H1 (cell line): ENCODE measurements at regions not wholly inside any gene's neighbourhood (a gene's known extent, or its start where the extent isn't known, plus 50 kb on each side); places are given as distances from the start of the nearest gene placed in this dataset.

Experiments
- BACH1 ChIP-seq: IDR thresholded peaks from 2 replicates; pipeline ENCODE4 v1.6.1; 2012; ENCODE audit warnings: low read length, improper control_type of control experiment
- GABPA ChIP-seq: IDR thresholded peaks from 2 replicates; pipeline ENCODE4 v1.6.1; 2011; ENCODE audit warnings: mild to moderate bottlenecking, low read length, moderate library complexity, borderline replicate concordance; ENCODE audit not compliant: insufficient read depth
- TBP ChIP-seq: IDR thresholded peaks from 2 replicates; pipeline ENCODE4 v1.6.1; 2011; ENCODE audit warnings: low read depth, low read length, improper control_type of control experiment
- TF ChIP-seq, protein P1 (sequence below): fragments of 300-600 bp; sonication (generic); IDR thresholded peaks from 2 replicates; pipeline ENCODE4 v1.7.1; 2012; ENCODE audit warnings: low read length, moderate library complexity, mild to moderate bottlenecking, inconsistent platforms; ENCODE audit not compliant: insufficient replicate concordance

DNA sequence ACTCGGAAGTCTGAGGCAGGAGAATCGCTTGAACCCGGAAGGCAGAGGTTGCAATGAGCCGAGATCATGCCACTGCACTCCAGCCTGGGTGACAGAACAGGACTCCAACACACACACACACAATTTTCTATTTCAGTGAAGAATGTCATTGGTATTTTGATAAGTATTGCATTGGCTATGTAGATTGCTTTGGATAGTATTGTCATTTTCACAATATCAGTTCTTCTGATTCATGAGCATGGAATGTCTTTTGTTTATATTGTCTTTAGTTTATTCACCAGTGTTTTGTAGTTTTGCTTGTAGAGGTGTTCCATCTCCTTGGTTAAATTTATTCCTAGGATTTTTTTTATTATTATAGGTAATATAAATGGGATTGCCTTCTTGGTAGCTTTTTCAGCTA lies 693.4 kb upstream of the SYT4 start (continued):
- TF ChIP-seq, protein P1, sequence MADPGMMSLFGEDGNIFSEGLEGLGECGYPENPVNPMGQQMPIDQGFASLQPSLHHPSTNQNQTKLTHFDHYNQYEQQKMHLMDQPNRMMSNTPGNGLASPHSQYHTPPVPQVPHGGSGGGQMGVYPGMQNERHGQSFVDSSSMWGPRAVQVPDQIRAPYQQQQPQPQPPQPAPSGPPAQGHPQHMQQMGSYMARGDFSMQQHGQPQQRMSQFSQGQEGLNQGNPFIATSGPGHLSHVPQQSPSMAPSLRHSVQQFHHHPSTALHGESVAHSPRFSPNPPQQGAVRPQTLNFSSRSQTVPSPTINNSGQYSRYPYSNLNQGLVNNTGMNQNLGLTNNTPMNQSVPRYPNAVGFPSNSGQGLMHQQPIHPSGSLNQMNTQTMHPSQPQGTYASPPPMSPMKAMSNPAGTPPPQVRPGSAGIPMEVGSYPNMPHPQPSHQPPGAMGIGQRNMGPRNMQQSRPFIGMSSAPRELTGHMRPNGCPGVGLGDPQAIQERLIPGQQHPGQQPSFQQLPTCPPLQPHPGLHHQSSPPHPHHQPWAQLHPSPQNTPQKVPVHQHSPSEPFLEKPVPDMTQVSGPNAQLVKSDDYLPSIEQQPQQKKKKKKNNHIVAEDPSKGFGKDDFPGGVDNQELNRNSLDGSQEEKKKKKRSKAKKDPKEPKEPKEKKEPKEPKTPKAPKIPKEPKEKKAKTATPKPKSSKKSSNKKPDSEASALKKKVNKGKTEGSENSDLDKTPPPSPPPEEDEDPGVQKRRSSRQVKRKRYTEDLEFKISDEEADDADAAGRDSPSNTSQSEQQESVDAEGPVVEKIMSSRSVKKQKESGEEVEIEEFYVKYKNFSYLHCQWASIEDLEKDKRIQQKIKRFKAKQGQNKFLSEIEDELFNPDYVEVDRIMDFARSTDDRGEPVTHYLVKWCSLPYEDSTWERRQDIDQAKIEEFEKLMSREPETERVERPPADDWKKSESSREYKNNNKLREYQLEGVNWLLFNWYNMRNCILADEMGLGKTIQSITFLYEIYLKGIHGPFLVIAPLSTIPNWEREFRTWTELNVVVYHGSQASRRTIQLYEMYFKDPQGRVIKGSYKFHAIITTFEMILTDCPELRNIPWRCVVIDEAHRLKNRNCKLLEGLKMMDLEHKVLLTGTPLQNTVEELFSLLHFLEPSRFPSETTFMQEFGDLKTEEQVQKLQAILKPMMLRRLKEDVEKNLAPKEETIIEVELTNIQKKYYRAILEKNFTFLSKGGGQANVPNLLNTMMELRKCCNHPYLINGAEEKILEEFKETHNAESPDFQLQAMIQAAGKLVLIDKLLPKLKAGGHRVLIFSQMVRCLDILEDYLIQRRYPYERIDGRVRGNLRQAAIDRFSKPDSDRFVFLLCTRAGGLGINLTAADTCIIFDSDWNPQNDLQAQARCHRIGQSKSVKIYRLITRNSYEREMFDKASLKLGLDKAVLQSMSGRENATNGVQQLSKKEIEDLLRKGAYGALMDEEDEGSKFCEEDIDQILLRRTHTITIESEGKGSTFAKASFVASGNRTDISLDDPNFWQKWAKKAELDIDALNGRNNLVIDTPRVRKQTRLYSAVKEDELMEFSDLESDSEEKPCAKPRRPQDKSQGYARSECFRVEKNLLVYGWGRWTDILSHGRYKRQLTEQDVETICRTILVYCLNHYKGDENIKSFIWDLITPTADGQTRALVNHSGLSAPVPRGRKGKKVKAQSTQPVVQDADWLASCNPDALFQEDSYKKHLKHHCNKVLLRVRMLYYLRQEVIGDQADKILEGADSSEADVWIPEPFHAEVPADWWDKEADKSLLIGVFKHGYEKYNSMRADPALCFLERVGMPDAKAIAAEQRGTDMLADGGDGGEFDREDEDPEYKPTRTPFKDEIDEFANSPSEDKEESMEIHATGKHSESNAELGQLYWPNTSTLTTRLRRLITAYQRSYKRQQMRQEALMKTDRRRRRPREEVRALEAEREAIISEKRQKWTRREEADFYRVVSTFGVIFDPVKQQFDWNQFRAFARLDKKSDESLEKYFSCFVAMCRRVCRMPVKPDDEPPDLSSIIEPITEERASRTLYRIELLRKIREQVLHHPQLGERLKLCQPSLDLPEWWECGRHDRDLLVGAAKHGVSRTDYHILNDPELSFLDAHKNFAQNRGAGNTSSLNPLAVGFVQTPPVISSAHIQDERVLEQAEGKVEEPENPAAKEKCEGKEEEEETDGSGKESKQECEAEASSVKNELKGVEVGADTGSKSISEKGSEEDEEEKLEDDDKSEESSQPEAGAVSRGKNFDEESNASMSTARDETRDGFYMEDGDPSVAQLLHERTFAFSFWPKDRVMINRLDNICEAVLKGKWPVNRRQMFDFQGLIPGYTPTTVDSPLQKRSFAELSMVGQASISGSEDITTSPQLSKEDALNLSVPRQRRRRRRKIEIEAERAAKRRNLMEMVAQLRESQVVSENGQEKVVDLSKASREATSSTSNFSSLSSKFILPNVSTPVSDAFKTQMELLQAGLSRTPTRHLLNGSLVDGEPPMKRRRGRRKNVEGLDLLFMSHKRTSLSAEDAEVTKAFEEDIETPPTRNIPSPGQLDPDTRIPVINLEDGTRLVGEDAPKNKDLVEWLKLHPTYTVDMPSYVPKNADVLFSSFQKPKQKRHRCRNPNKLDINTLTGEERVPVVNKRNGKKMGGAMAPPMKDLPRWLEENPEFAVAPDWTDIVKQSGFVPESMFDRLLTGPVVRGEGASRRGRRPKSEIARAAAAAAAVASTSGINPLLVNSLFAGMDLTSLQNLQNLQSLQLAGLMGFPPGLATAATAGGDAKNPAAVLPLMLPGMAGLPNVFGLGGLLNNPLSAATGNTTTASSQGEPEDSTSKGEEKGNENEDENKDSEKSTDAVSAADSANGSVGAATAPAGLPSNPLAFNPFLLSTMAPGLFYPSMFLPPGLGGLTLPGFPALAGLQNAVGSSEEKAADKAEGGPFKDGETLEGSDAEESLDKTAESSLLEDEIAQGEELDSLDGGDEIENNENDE, result no peak
- TF ChIP-seq BACH1, result no peak
- no peak for TF ChIP-seq GABPA
- no peak for TF ChIP-seq TBP
